Astrocyte (in vitro differentiated cells and primary cell): ENCODE measurements at regions not wholly inside any gene's neighbourhood (a gene's known extent, or its start where the extent isn't known, plus 50 kb on each side); places are given as distances from the start of the nearest gene placed in this dataset.

Source experiments
- DNase-seq: peaks from one replicate; pipeline ENCODE4 v3.0.0-alpha.2; 2010; ENCODE audit warnings: low read depth
- FAIRE-seq: peaks from 2 replicates; lab custom pipeline; 2011; peaks lifted over from hg19 to GRCh38; lab: Jason Lieb, UNC
- H2AFZ ChIP-seq: 2 replicates; pipeline ENCODE4 v1.6.0; 2012; ENCODE audit warnings: low read depth, low read length, inconsistent platforms
- H3K27ac ChIP-seq: 2 replicates; pipeline ENCODE4 v1.5.1; 2011; ENCODE audit warnings: low read depth, low read length, inconsistent platforms
- H3K27me3 ChIP-seq: 2 replicates; pipeline ENCODE4 v1.6.0; 2011; ENCODE audit warnings: low read length, inconsistent platforms; ENCODE audit not compliant: insufficient read depth
- H3K36me3 ChIP-seq: 2 replicates; pipeline ENCODE4 v1.5.1; 2011; ENCODE audit warnings: low read length, inconsistent platforms; ENCODE audit not compliant: insufficient read depth
- H3K4me1 ChIP-seq: 2 replicates; pipeline ENCODE4 v1.5.1; 2011; ENCODE audit warnings: low read length, inconsistent platforms; ENCODE audit not compliant: insufficient read depth
- H3K4me2 ChIP-seq: 2 replicates; pipeline ENCODE4 v1.6.0; 2012; ENCODE audit warnings: low read length, inconsistent platforms
- H3K4me3 ChIP-seq: 2 replicates; pipeline ENCODE4 v1.5.1; 2011; ENCODE audit warnings: low read depth, mild to moderate bottlenecking, low read length, inconsistent platforms; ENCODE audit not compliant: insufficient read depth
- H3K79me2 ChIP-seq: 2 replicates; pipeline ENCODE4 v1.6.0; 2012; ENCODE audit warnings: mild to moderate bottlenecking, low read length, inconsistent platforms; ENCODE audit not compliant: insufficient read depth
- H3K9ac ChIP-seq: 2 replicates; pipeline ENCODE4 v1.6.0; 2012; ENCODE audit warnings: mild to moderate bottlenecking, low read length, inconsistent platforms
- H3K9me3 ChIP-seq: 2 replicates; pipeline ENCODE4 v1.5.1; 2012; ENCODE audit warnings: low read depth, mild to moderate bottlenecking, low read length, inconsistent platforms; ENCODE audit not compliant: insufficient read depth
- H4K20me1 ChIP-seq: 2 replicates; pipeline ENCODE4 v1.6.0; 2012; ENCODE audit warnings: low read length, inconsistent platforms; ENCODE audit not compliant: insufficient read depth
- H3K27ac Mint-ChIP-seq: one replicate; pipeline ENCODE4 v1.8.0; 2021; ENCODE audit warnings: mild to moderate bottlenecking, mixed read lengths; ENCODE audit not compliant: unreplicated experiment
- H3K27me3 Mint-ChIP-seq: one replicate; pipeline ENCODE4 v1.8.0; 2021; ENCODE audit warnings: low read depth, mixed read lengths; ENCODE audit not compliant: unreplicated experiment
- H3K36me3 Mint-ChIP-seq: one replicate; pipeline ENCODE4 v1.8.0; 2021; ENCODE audit warnings: low read depth, mixed read lengths; ENCODE audit not compliant: unreplicated experiment
- H3K4me1 Mint-ChIP-seq: one replicate; pipeline ENCODE4 v1.8.0; 2021; ENCODE audit warnings: low read depth, mixed read lengths; ENCODE audit not compliant: unreplicated experiment
- H3K4me3 Mint-ChIP-seq: one replicate; pipeline ENCODE4 v1.8.0; 2021; ENCODE audit warnings: mild to moderate bottlenecking, moderate library complexity, mixed read lengths; ENCODE audit not compliant: unreplicated experiment
- H3K9me3 Mint-ChIP-seq: one replicate; pipeline ENCODE4 v1.8.0; 2021; ENCODE audit warnings: mild to moderate bottlenecking, mixed read lengths; ENCODE audit not compliant: unreplicated experiment
- CTCF ChIP-seq: IDR thresholded peaks from 2 replicates; pipeline ENCODE4 v1.5.1; 2011; ENCODE audit warnings: low read depth, mild to moderate bottlenecking, inconsistent platforms, low read length, moderate library complexity; ENCODE audit not compliant: insufficient read depth
- EZH2 ChIP-seq: IDR thresholded peaks from 2 replicates; pipeline ENCODE4 v1.6.1; 2012; ENCODE audit warnings: mild to moderate bottlenecking, low read length, inconsistent platforms; ENCODE audit not compliant: insufficient read depth

- Mint-ChIP-seq H3K4me1 (peaks cover 4% of the 10 kb centered on the region), H3K4me3 (no peak overlapping the region), H3K27ac (no peak overlapping the region), H3K27me3 (peaks cover 52% of the 10 kb centered on the region), H3K36me3 (peaks cover 3% of the 10 kb centered on the region), H3K9me3 (peaks cover 10% of the 10 kb centered on the region)
- no peaks in the 10 kb centered on the region for H3K9me3 ChIP-seq
- no peaks in the 10 kb centered on the region for H4K20me1 ChIP-seq
- H3K79me2 ChIP-seq, result no peaks in the 10 kb centered on the region
- H3K27me3 ChIP-seq, result no peaks in the 10 kb centered on the region
- H3K4me3 ChIP-seq, result no peak overlapping the region
- no peak overlapping the region for H3K27ac ChIP-seq
- H2AFZ ChIP-seq, result no peak overlapping the region
- H3K4me1 ChIP-seq, result no peaks in the 10 kb centered on the region
- H3K4me2 ChIP-seq, result no peak overlapping the region
- H3K36me3 ChIP-seq, result no peaks in the 10 kb centered on the region
- DNase-seq, result no peak
- H3K9ac ChIP-seq, result no peak overlapping the region
- no peak for FAIRE-seq
- no peak for TF ChIP-seq EZH2
- no peak for TF ChIP-seq CTCF
These were observed 151.0 kb upstream of the RAB4A start for GRCh38 chr1:229119876-229120275.

- Histone ChIP-seq H3K4me1 (no peaks in the 10 kb centered on the region), H4K20me1 (no peaks in the 10 kb centered on the region), H3K36me3 (no peaks in the 10 kb centered on the region), H3K4me2 (no peak overlapping the region), H3K27me3 (no peaks in the 10 kb centered on the region), H3K27ac (no peak overlapping the region), H3K9ac (no peak overlapping the region), H3K9me3 (no peaks in the 10 kb centered on the region), H3K79me2 (no peaks in the 10 kb centered on the region), H2AFZ (no peak overlapping the region), H3K4me3 (no peak overlapping the region)
- H3K27ac Mint-ChIP-seq, result no peak overlapping the region
- peaks cover 52% of the 10 kb centered on the region for H3K27me3 Mint-ChIP-seq
- FAIRE-seq (no peak), DNase-seq (no peak)
- H3K9me3 Mint-ChIP-seq, result peaks cover 10% of the 10 kb centered on the region
- peaks cover under 1% of the 10 kb centered on the region for H3K4me1 Mint-ChIP-seq
- H3K36me3 Mint-ChIP-seq, result peaks cover 3% of the 10 kb centered on the region
- H3K4me3 Mint-ChIP-seq, result no peak overlapping the region
- TF ChIP-seq EZH2 (no peak), CTCF (no peak)
These were observed 149.0 kb upstream of the RAB4A start for GRCh38 chr1:229121845-229122436.

GRCh38 chr1:229122606-229123005 is 148.3 kb upstream of the RAB4A start:
- Histone ChIP-seq H3K27me3 (no peaks in the 10 kb centered on the region), H4K20me1 (no peaks in the 10 kb centered on the region), H3K79me2 (no peaks in the 10 kb centered on the region), H3K27ac (no peak overlapping the region), H3K4me2 (no peak overlapping the region), H3K9me3 (no peaks in the 10 kb centered on the region), H2AFZ (no peak overlapping the region), H3K4me1 (no peaks in the 10 kb centered on the region), H3K9ac (no peak overlapping the region), H3K4me3 (no peak overlapping the region), H3K36me3 (no peaks in the 10 kb centered on the region)
- H3K27me3 Mint-ChIP-seq, result peaks cover 52% of the 10 kb centered on the region
- no peak overlapping the region for H3K4me3 Mint-ChIP-seq
- DNase-seq (no peak), FAIRE-seq (no peak)
- H3K27ac Mint-ChIP-seq, result no peak overlapping the region
- H3K36me3 Mint-ChIP-seq, result peaks cover 3% of the 10 kb centered on the region
- peaks cover 7% of the 10 kb centered on the region for H3K4me1 Mint-ChIP-seq
- H3K9me3 Mint-ChIP-seq, result peaks cover 10% of the 10 kb centered on the region
- TF ChIP-seq CTCF (no peak), EZH2 (no peak)
